NCI-H82 (cell line): ENCODE measurements at regions not wholly inside any gene's neighbourhood (a gene's known extent, or its start where the extent isn't known, plus 50 kb on each side); places are given as distances from the start of the nearest gene placed in this dataset.

Source experiments
- DNase-seq: peaks from one replicate; lab custom pipeline; 2025; lab: John Stamatoyannopoulos, UW

DNA sequence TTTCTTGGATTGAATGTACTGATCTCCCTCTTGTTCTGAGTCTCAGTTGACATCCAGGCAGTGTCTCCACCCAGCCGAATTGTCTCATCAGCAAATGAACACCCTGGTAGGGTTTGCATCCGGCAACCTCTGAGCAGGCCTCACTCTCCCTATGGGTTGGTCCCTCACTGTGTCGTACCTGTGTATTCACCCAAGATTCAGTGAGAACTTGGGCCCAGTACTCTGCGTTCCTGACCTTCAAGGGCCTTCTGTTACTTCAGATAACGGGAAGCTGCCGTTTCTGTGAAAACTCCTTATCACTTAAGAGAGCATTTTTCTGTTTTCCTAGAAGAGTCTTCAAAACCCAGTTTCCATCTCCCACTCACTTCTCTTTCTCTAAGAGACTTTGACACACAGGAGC, 915.6 kb downstream of the TBC1D22A start:
- no peak for DNase-seq

DNA sequence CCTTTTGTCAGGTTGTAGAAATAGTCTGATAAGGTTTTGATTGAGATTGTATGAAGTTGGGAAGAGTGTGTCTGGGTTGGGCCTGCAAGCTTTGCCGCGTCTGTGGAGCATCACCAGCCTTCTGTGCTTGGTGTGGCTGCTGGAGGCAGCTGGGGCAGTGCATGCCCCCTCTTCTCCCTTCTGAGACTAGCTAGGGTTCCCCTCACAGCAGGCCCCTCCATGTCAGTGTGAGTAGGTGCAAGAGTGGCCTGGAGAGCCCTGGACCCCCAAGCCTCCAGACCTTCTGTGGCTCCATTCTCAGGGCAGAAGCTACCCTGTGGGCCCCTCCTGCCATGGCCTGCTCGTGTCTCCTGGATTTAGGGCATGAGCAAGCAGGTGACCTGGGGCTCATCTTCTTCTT, 914.2 kb downstream of the TBC1D22A start:
- DNase-seq, result no peak

DNA sequence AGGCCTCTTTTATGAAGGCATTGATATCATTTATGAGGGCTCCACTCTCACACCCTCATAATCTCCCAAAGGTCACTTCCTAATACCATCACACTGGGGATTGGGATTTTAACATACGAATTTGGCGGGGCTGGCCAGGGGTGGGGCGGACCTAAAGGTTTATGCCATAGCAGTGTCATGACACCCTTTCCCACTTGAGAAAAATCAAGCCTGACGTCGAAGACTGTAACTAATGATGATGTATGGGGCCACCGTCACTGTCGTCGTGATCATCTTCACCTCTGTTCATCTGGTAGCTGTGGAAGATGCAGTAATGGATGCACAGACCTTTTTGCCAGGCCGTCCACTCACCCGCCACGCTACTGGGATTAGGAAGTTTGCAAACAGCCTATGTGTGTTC, 912.1 kb downstream of the TBC1D22A start:
- DNase-seq, result no peak

DNA sequence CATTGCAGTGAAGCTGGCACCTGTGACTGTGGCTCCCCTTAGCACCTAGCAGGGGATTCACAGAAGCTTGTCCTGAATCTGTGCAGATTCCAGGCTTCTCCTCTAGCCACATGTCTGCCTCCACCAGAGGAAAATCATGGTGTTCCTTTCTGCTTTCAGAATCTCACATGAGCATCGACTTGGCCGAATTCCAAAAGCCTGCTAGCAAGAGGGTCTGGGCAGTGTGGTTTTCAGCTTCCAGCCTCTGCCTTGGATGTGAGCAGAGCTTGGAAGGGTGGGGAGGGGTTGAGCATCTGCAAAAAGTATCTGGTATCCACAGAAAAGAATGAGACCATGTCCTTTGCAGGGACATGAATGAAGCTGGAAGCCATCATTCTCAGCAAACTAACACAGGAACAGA, 911.1 kb downstream of the TBC1D22A start:
- no peak for DNase-seq

DNA sequence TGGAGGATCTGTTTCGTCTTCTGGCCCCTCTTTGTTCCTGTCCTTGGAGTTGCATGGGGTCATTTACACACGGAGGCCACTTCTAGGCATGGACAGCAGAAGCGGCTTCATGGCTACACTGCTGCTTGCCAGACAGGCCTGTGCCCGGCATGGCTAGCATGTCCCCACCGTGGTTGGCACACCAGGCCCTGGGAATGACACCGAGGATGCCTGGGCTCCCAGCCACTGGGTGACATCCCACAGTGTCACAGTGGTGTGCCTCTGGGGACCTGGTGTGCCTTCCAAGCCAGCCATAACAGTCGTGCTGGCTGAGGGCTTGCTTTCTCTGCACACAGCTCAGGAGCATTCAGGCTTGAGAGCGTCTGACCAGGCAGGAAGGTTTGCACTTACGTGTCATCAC, 910.1 kb downstream of the TBC1D22A start:
- no peak for DNase-seq

DNA sequence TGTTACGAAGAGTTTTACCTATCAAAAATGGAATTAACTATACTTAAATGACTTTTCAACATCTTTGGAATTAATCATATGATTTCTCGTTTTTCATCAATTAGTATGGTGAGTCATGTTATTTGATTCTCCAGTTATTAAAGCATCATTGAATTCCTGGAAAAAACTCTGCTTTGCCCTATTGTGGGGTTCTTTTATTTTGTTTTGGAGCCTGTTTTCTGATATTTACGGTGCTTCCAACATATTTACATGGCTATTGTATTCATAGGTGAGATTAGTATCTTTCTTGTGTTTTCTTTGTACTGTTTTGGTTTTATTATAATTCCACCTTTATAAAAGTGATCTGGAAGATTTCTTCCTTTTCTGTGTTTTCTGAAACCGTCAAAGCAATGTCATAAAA, 902.7 kb downstream of the TBC1D22A start:
- no peak for DNase-seq

DNA sequence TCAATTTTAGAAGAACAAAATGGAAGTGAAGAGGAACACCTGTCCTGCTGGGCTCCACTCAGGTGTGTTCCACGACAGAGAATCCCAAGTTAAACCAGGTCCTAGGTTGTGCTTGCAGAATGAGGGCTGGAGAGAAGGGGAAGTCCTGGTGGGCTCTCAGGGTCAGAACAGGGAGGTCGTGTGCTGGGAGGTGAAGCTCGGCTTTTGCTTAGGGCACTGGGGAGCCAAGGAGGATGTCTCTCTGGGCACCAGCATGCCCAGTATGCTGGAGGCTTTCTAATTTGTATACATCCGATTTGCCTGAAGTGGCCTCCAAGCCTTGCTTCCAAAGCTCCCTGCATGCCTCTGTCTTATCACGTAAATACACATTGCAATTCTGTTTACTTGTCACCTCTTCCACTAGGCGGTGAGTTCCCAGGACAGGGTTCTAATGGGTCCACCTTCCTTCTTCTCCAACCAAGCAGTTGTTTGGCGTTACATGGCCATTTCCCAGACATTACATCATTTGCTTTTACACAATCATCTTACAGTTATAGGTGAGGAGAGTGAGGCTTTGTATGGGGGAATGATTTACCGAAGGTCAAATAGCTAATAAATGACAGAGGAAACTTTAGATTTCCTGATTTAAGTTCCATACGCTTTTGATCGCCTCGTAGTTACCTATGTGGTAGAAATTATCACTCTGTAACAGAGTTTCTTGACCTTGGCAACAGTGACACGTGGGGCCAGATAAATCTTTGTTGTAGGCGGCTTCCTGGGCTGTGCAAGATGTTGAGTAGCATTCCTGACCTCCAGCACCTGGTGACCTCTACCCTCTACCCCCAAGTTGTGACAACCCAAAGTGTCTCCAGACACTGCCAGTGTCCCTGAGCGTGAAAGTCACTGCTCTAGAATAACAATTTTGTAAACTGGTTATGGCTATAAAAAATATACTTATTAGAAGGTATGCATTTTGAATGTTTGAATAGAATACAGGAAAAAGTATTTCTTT, 901.5 kb downstream of the TBC1D22A start:
- no peak for DNase-seq

DNA sequence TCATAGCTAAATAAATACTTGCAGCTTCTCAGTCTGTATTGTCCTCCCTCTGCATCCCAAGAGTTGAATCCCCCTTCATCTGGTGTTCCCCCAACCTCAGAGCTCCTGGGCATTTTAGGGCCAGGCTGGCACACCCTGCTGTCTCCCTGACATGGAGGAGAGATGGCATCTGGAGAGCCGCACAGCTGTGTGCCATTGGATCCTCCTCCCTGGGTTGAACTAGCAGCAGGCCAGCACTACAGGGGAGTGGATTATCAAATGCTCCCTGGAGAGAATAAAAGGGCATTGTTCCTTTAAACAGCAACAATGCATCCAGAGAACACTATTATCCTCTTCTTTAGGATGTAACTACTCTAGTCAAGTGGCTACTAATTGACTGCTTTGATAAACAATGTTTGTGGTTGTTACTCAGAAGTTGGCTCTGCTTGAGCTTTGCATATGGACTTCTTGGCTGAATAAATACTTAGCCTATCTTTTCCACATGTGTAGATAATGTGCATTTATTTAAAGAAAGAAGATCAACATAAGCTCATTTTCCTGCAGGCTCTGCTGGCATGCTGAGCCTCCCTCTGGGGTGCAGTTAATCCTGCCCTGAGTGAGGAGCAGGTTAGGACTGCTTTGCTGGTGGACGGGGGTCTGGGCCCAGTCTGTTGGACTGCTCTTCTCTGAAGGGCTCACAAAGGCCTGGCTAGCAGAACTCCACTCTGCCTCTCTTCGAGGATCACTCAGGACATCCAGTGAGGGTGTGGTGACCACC, 897.2 kb downstream of the TBC1D22A start:
- DNase-seq, result no peak

DNA sequence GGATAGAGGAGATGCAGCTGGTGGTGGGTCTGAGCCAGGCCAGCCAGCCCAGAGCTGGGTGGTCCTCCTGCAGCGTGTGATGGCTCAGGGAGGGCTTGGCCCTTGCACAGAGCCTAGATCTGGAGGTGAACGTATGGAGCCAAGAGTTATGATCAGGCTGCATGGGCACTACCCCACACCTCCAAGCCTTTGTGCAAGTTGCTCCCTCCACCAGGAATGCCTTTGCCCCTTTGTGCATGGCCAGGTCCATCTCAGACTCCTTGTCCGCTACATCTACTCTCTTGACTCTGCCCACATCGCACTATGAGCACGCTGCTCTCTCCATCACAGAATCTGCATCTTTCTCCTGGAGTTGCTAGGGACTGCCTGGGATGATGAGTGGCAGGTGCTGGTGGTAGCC, 895.7 kb downstream of the TBC1D22A start:
- no peak for DNase-seq

DNA sequence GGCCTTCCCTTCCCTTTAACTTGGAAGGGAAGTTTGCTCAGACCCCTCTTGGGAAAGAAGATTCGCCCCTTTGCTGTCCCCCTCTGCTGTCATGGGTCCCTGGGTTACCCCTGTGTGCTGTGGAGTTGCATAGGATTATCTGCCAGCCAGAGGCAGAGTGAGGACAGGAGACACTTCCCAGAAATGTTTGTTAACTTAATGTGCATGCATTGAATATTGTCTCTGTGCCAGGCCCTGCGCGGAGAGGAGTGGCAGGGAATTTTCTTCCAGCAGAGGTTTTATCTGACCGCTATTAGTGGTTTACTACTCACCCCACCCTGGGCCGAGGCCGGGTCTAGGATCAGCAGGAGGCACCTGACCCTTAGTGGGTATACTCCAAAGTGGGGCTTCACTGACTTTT, 894.8 kb downstream of the TBC1D22A start:
- DNase-seq, result no peak

DNA sequence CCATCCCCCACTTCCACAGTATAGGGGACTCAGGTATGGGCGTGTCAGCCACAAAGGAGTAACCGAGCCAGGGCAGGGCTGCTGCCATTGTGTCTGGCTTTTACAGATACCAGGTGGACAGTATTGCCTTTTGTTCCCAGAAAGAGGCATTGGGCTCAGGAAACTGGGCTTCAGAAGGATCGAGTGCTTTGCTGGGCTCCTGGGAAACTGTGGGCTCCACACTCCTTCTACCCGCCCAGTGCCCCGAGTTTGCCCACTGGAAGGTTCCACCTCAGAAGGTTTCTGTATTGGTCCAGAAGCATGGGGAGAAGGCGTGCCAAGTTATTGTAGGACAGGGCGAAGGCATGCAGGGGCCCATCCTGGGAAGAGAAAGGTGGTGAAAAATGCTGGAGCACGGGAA, 894.4 kb downstream of the TBC1D22A start:
- no peak for DNase-seq

DNA sequence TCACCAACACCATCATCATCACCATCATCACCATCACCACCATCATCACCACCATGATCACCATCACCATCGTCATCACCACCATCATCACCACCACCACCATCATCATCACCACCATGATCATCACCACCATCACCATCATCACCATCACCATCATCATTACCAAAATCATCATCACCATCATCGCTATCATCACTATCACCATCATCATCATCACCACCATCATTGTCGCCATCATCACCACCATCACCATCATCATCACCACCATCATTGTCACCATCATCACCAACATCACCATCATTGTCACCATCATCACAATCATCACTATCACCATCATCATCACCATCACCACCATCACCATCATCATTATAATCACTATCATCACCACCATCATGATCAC, 893.5 kb downstream of the TBC1D22A start:
- no peak for DNase-seq

DNA sequence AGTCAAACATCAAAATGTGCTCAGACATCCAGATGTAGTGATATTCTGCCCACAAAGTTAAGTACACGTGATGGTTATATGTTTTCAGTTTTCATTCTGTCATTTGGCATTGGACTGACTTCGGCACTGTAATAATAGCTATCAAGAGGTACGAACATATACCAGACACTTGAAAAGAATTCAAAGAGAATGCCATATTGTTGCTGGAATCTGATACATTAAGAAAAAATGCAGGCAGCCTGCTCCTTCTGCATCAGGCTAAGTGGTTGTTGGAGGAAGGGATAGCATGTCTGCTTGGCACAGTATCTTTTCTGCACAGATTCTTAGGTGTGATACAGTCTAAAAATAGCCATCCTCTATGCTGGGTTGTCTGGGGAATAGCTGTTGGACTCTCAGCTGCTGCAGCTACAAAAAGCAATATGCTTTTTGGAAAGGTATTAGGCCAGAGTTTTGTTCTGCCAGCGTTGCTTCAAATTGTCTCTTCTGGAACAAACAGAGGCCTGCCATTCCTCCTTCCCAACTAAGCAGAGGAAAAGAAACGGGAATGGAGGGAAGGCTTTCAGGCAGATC, 892.6 kb downstream of the TBC1D22A start:
- no peak for DNase-seq

DNA sequence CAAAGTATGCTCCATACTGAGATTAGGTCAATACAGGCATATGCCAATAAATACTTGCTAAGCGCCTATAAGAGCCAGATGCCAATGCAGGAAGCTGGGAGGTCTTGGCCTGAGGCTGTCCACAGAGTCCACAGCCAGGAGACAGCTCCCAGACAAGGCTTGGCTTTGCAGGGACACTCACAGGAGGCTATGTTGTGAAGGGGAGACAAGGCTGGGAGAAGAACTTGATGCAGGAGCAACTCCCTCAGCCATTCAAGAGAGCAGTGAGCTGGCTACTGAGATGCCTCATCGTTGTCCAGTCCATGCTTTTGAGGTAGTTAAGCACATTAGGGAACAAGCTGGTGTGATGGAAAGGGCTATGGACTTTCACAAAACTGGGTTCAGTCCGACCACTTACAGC, 891.5 kb downstream of the TBC1D22A start:
- no peak for DNase-seq

DNA sequence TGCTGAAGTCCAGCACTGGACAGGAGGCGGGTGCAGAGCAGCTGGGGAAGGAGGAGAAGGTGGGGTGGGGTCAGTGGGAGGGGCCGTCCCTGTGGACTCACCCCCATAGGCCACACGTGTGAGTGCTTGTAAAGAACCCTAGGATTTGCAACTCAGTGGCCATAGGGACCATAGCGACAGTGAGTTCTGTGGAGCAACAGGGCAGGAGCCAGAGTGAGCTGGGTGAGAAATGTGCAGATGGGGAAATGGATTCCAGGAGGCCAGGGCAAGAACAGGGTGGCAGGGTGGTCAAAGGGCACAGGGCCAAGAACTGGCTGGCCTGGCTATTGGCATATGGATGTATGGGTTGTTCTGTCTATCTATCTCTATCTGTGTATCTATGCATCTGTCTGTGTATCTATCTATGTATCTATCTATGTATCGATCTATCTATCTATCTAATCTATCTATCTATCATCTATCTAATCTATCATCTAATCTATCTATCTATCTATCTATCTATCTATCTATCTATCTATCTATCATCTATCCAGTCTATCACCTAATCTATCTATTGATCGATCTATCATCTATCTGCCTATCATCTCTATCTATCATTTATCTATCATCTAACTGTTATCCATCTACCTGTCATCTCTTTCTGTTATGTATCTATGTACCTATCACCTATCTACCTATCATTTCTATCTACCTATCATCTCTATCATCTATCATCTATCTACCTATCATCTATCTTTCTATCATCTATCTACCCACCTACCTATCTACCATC, 889.0 kb downstream of the TBC1D22A start:
- no peak for DNase-seq

DNA sequence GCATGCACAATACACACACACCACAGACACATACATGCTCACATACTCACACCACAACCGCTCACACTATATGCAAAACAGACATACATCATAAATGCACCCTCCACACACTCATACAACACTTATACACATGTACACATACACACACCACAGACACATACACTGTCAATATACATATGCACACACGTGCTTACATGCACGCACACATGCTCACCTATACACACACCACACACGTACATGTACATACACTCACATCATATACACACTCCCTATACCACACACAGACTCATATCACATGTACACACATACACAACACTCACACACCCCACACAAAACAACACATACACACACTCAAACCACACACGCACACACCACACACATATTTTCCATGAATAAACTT, 885.3 kb downstream of the TBC1D22A start:
- no peak for DNase-seq

DNA sequence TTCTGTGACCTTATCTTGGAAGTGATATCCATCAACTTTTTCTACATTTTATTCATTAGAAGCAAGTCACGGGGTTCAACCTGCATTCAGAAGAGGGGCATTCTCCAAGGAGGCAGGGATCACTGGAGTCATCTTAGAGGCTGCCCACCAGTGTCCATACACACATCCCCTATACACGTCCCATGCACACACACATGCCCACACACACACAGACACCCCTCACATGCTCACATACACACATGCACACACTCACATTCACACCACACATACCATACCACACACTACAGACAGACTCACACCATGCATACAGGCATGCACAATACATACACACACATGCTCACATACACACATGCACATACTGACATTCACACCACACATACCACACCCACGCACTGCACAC, 884.7 kb downstream of the TBC1D22A start:
- DNase-seq, result no peak

DNA sequence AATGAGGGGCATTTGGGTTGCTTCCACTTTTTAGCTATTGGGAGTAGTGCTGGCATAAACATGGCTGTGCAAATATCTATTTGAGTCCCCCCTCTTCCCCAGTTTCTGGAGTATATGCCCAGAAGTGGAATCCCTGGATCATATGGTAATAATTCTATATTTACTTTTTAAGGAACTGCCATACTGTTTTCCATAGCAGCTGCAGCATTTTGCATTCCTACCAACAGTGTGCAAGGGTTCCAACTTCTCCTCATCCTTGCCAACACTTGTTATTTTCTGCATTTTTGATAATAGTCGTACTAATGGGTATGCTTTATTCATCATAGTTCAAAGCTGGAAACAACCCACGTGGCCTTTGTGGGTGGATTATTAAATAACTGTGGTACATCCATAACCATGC, 883.5 kb downstream of the TBC1D22A start:
- DNase-seq, result no peak

DNA sequence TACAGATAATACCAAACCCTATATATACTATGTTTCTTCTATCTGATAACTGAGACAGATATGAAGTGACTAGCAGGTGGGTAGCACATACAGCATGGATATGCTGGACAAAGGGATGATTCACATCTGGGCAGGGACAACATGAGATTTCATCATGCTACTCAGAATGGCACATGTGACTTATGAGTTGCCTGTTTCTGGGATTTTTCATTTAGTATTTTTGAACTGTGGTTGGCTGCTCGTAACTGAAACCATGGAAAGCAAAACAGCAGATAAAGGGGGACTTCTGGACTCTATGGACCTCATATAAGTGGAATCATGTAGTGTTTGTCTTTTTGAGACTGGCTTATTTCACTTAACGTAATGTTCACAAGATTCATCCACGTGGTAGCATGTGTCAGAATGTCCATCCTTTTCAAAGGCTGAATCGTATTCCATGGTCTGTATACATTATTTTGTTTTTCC, 883.0 kb downstream of the TBC1D22A start:
- no peak for DNase-seq

DNA sequence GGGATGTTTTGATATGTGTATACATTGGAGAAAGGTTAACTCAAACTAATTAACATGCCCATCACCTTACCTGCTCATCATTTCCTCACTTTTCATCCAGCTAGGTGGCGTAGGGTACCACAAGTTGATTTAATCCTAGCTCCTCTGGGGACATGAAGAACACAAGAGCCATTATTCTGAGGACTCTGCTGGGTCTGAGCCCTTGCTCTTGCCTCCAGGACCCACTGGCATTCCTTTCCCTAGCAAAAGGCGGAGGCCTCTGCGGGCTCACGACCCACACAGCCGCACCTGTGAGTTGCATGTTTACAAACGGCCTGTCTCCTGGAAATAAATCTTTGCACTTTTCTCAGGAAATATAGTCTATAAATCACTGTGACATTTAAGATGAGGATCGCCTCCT, 871.9 kb downstream of the TBC1D22A start:
- DNase-seq, result no peak

DNA sequence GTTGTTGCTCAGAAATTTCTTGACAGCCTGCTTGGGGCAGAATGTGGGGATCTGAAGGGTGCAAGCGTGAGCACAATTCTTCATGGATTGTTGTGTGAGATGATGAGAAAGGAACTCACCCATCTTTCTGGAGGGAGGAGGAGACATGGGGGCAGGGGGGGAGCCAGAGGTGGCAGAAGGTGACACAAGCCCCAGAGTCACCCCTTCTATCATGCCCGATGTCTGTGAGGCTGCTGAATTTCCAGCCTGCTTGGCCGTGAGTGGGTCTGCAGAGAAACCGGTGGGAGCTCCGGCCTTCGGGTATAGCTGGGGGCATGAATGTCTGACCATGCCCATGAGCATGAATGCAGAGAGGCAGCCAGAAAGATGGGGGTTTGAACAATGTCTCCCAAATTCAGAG, 870.7 kb downstream of the TBC1D22A start:
- DNase-seq, result no peak

DNA sequence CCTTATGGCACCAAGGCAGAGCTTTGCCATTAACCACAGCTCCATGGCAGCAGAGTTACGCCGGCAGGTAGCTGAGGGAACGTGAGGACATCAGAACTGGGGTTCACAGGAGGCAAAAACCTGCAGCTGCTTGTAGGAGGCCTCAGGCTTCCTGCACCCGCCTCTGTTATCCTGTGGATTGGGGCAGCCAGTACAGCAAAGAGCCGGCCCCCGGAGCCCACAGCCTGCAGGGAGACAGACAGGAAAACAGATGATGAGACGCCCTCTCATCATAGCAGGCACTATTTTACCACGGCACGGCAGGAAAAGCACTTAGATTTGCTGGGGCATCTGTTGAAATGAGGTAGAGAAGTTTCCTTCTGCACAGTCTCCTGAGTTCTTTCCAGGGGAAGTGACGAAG, 870.3 kb downstream of the TBC1D22A start:
- no peak for DNase-seq
